ENCODE measurements at regions not wholly inside any gene's neighbourhood (a gene's known extent, or its start where the extent isn't known, plus 50 kb on each side); places are given as distances from the start of the nearest gene placed in this dataset.

- Histone ChIP-seq H3K4me3 (ENCODE audit: low read depth, low read length) (no peak overlapping the region), H3K36me3 (ENCODE audit: control insufficient read depth, insufficient read depth, low read length) (no peaks in the 10 kb centered on the region), H3K27me3 (ENCODE audit: control insufficient read depth, insufficient read depth, low read length) (no peaks in the 10 kb centered on the region)
- FAIRE-seq, result no peak
- TF ChIP-seq CTCF (IDR thresholded peaks at IDR 0.05; ENCODE audit: insufficient read depth, low read length, severe bottlenecking), result no peak
- DNase-seq (ENCODE audit: low read depth), result no peak
Observed at GRCh38 chr5:118441956-118442355, 546.4 kb downstream of the DTWD2 start.

- H3K27me3 ChIP-seq (ENCODE audit: control insufficient read depth, insufficient read depth, low read length), result no peaks in the 10 kb centered on the region
- no peak overlapping the region for H3K4me3 ChIP-seq (ENCODE audit: low read depth, low read length)
- no peak for DNase-seq (ENCODE audit: low read depth)
- TF ChIP-seq CTCF (IDR thresholded peaks at IDR 0.05; ENCODE audit: insufficient read depth, low read length, severe bottlenecking), result no peak
- no peaks in the 10 kb centered on the region for H3K36me3 ChIP-seq (ENCODE audit: control insufficient read depth, insufficient read depth, low read length)
- FAIRE-seq, result no peak
Observed at GRCh38 chr5:118441034-118441433, 547.3 kb downstream of the DTWD2 start.

GRCh38 chr5:118440496-118440895, 547.9 kb downstream of the DTWD2 start:
- Histone ChIP-seq H3K4me3 (ENCODE audit: low read depth, low read length) (no peak overlapping the region), H3K27me3 (ENCODE audit: control insufficient read depth, insufficient read depth, low read length) (no peaks in the 10 kb centered on the region), H3K36me3 (ENCODE audit: control insufficient read depth, insufficient read depth, low read length) (no peaks in the 10 kb centered on the region)
- DNase-seq (ENCODE audit: low read depth) (no peak), FAIRE-seq (no peak)
- no peak for TF ChIP-seq CTCF (IDR thresholded peaks at IDR 0.05; ENCODE audit: insufficient read depth, low read length, severe bottlenecking)

- Histone ChIP-seq H3K4me3 (ENCODE audit: low read depth, low read length) (no peak overlapping the region), H3K27me3 (ENCODE audit: control insufficient read depth, insufficient read depth, low read length) (no peaks in the 10 kb centered on the region), H3K36me3 (ENCODE audit: control insufficient read depth, insufficient read depth, low read length) (no peaks in the 10 kb centered on the region)
- FAIRE-seq, result no peak
- DNase-seq (ENCODE audit: low read depth), result no peak
- no peak for TF ChIP-seq CTCF (IDR thresholded peaks at IDR 0.05; ENCODE audit: insufficient read depth, low read length, severe bottlenecking)
Observed at GRCh38 chr5:118439831-118440230, 548.5 kb downstream of the DTWD2 start.

GRCh38 chr5:118435131-118435530, 553.2 kb downstream of the DTWD2 start:
- Histone ChIP-seq H3K27me3 (ENCODE audit: control insufficient read depth, insufficient read depth, low read length) (no peaks in the 10 kb centered on the region), H3K4me3 (ENCODE audit: low read depth, low read length) (no peak overlapping the region), H3K36me3 (ENCODE audit: control insufficient read depth, insufficient read depth, low read length) (no peaks in the 10 kb centered on the region)
- no peak for DNase-seq (ENCODE audit: low read depth)
- TF ChIP-seq CTCF (IDR thresholded peaks at IDR 0.05; ENCODE audit: insufficient read depth, low read length, severe bottlenecking), result no peak
- FAIRE-seq, result no peak

GRCh38 chr5:118434522-118434921, 553.8 kb downstream of the DTWD2 start:
- no peaks in the 10 kb centered on the region for H3K36me3 ChIP-seq (ENCODE audit: control insufficient read depth, insufficient read depth, low read length)
- no peaks in the 10 kb centered on the region for H3K27me3 ChIP-seq (ENCODE audit: control insufficient read depth, insufficient read depth, low read length)
- H3K4me3 ChIP-seq (ENCODE audit: low read depth, low read length), result no peak overlapping the region
- FAIRE-seq, result no peak
- DNase-seq (ENCODE audit: low read depth), result no peak
- no peak for TF ChIP-seq CTCF (IDR thresholded peaks at IDR 0.05; ENCODE audit: insufficient read depth, low read length, severe bottlenecking)

All from bronchial epithelial cell (primary cell).